Natural killer cell treated with Interleukin-12 subunit alpha and Interleukin-12 subunit beta and Interleukin-15 and Interleukin-18, amount 100 ng/mL, for 72 hours (primary cell): ENCODE measurements at regions not wholly inside any gene's neighbourhood (a gene's known extent, or its start where the extent isn't known, plus 50 kb on each side); places are given as distances from the start of the nearest gene placed in this dataset.

ENCODE experiments used
- ATAC-seq, 2 donors: fragments of 150-1000 bp; cut with Tn5 transposase in 1 of 2; sonication (Bioruptor Pico), chemical (Tn5 transposase) in 1 of 2; 2 replicates each; pipeline ENCODE4 v1.10.0; 2021
- DNase-seq: peaks from one replicate; pipeline ENCODE4 v3.0.0; 2022; ENCODE audit warnings: low spot score
- H3K27ac Mint-ChIP-seq, 2 donors: 1 replicate in 1 of 2; 2 replicates in 1 of 2; pipeline ENCODE4 v1.8.0; 2022; ENCODE audit warnings: mixed read lengths in 2 of 2, mild to moderate bottlenecking in 1 of 2, moderate library complexity in 1 of 2
- H3K27me3 Mint-ChIP-seq, 2 donors: 1 replicate in 1 of 2; 2 replicates in 1 of 2; pipeline ENCODE4 v1.8.0; 2022; ENCODE audit warnings: mixed read lengths in 2 of 2
- H3K36me3 Mint-ChIP-seq: one replicate; pipeline ENCODE4 v1.8.0; 2022; ENCODE audit warnings: mixed read lengths
- H3K4me1 Mint-ChIP-seq, 2 donors: 1 replicate in 1 of 2; 2 replicates in 1 of 2; pipeline ENCODE4 v1.8.0; 2022; ENCODE audit warnings: low read depth in 2 of 2, mixed read lengths in 2 of 2, mild to moderate bottlenecking in 1 of 2
- H3K4me3 Mint-ChIP-seq: one replicate; pipeline ENCODE4 v1.8.0; 2022; ENCODE audit warnings: mixed read lengths
- H3K9me3 Mint-ChIP-seq: 2 replicates; pipeline ENCODE4 v1.8.0; 2022; ENCODE audit warnings: mixed read lengths

- H3K4me1 Mint-ChIP-seq: peaks cover 1 to 2% of the 10 kb centered on the region in 2 donors
- no peak overlapping the region for H3K27ac Mint-ChIP-seq
- DNase-seq: no peak
- ATAC-seq: no peak
- H3K4me3 Mint-ChIP-seq: no peak overlapping the region
- no peaks in the 10 kb centered on the region for H3K9me3 Mint-ChIP-seq
- H3K27me3 Mint-ChIP-seq: peaks cover 19 to 43% of the 10 kb centered on the region in 2 donors
- H3K36me3 Mint-ChIP-seq: no peaks in the 10 kb centered on the region
Measured at GRCh38 chr18:48460929-48461583, 51.9 kb upstream of the ZBTB7C start.

- DNase-seq: no peak
- H3K4me1 Mint-ChIP-seq: peaks cover 4 to 10% of the 10 kb centered on the region in 2 donors
- no peak overlapping the region for H3K27ac Mint-ChIP-seq
- H3K36me3 Mint-ChIP-seq: no peaks in the 10 kb centered on the region
- H3K27me3 Mint-ChIP-seq: peaks cover 18 to 40% of the 10 kb centered on the region in 2 donors
- H3K9me3 Mint-ChIP-seq: no peaks in the 10 kb centered on the region
- ATAC-seq: no peak
- H3K4me3 Mint-ChIP-seq: no peak overlapping the region
Measured at GRCh38 chr18:48459465-48459864, 50.3 kb upstream of the ZBTB7C start.

- H3K4me1 Mint-ChIP-seq: peaks cover 4 to 12% of the 10 kb centered on the region in 2 donors
- DNase-seq (no peak), ATAC-seq (no peak)
- H3K27ac Mint-ChIP-seq: no peak overlapping the region
- no peaks in the 10 kb centered on the region for H3K36me3 Mint-ChIP-seq
- H3K4me3 Mint-ChIP-seq: no peak overlapping the region
- peaks cover 17 to 36% of the 10 kb centered on the region in 2 donors for H3K27me3 Mint-ChIP-seq
- no peaks in the 10 kb centered on the region for H3K9me3 Mint-ChIP-seq
Measured at GRCh38 chr18:48459016-48459415, 49.8 kb upstream of the ZBTB7C start.
